Ramos (cell line): ENCODE measurements at regions not wholly inside any gene's neighbourhood (a gene's known extent, or its start where the extent isn't known, plus 50 kb on each side); places are given as distances from the start of the nearest gene placed in this dataset.
"Not testable (repeated sequence)": the region's sequence is repeated elsewhere in the genome, so short reads cannot be mapped to it uniquely, and the experiment has no call there.

ENCODE experiments used
- in situ Hi-C: fragments of 300-500 bp; cut with MboI; formaldehyde crosslinking; loops from one replicate; pipeline ENCODE4 v1.14.3; 2022; ENCODE audit warnings: low sequenced_read_pairs; ENCODE audit not compliant: unreplicated experiment

DNA sequence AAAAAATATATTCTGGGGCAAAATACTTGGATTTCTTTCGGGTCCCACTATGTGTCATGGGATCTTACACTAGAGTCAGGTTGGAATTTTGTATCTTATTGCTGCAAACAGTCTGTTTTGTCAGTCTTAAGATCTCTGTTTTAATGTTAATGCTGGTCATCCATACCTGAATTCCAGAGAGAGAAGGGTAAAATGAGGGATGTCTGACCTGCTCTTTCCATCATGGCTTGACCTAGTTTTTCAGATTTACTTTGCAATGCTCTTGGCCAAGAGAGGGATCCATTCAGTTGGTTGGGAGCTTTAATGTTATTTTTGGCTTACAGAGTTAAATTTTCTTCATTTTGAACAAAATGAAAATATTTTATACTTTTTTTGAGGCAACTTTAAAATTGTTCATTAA lies 117.2 kb downstream of the CASP12 start:
- in situ Hi-C loops = no loop called here

DNA sequence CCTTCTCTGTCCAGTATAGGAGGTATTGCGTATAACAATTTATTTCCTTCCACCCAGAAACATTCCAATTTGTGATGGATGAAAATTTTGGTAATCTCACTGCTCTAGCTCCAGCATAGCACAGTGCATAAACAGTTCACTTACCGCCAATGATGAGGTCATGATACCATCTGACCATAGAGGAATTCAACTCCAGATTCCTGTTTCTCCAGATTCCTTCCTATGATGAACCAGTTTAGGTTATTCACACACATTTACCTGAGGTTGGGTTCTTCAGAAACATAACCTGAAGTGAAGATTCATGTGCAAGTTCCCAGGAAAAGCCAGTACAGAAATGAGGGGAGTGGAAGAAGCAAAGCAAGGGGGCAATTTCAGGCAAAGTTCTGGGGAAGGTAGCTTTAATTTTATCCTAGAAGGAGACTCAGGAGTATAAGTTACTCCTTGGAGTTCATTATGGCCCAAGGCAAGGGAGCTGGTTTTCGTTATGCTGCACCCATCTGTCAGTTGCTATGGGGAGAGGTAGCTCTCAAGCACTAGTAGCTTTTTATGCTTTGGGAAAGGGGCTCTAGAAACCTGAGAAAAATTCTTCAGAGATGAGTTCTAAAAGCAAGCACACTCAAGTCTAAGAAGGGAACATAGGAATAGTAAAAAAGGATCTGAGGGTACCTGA lies 121.6 kb downstream of the CASP12 start:
- in situ Hi-C loops = no loop called here

DNA sequence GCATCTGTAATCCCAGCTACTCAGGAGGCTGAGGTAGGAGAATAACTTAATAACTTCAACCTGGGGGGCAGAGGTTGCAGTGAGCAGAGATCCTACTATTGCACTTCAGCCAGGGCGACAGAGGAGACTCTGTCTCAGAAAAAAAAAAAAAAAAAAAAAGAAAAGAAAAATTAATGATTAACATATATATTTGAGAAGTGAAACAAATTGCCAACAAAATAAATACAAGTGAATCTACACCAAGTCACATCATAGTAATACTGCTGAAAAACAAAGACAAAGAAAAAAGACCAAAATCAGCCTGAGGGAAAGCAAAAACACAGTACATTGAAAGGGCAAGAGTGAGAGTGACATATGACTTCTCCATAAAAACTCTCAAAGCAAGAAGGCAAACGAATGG lies 123.7 kb downstream of the CASP12 start:
- in situ Hi-C loops = no loop called here

DNA sequence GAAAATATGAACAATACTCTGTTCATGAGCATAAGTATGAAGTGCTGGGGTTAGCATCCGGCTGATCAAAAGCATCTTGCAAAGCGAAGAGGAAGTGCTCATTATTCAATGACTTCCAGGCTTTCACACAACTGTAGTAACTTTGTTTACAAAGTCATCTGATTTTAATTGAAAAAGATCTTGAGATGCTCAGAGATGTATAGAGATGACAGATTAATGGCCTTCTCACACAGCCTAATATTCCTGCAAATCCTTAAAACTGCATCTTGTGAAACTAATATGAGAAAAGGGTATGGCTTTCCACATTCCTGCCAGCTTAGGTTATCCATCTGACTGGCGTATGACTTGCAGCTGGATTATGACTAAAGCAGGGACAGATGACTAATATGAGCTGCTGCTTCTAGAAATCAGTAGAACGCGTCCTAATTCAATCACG lies 125.4 kb downstream of the CASP12 start:
- in situ Hi-C loops = no loop called here

DNA sequence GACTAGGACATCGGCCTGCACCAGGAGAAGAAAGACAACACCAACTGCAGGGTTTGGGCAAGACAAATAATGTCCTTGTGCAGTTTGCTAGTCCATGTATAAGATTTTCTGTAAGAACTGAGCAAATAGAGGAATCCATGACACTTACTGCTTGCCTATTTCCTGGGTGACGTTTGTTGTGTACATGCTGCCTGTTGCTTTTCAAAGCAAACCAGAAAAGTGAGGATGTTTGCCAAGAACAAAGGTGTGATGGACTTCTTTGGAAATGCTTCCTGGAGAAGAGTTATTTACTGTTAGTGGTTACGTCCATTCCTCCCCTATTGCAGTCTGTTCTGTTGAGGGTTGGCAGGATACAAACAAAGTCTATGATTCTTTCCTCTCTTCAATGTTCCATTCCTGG lies 126.5 kb downstream of the CASP12 start:
- in situ Hi-C loops = no loop called here

DNA sequence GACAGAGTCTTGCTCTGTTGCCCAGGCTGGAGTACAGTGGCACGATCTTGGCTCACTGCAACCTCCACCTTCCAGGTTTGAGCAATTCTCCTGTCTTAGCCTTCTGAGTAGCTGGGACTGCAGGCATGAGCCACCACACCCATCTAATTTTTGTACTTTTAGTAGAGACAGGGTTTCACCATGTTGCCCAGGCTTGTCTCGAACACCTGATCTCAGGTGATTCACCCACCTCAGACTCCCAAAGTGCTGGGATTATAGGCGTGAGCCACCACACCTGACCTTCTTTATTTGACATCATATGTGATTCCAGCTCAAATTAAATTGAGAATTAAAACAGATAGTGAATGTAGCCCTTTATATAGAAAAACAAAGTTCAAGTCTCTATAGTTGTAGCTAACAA lies 127.2 kb downstream of the CASP12 start:
- in situ Hi-C loops = not testable (repeated sequence)

DNA sequence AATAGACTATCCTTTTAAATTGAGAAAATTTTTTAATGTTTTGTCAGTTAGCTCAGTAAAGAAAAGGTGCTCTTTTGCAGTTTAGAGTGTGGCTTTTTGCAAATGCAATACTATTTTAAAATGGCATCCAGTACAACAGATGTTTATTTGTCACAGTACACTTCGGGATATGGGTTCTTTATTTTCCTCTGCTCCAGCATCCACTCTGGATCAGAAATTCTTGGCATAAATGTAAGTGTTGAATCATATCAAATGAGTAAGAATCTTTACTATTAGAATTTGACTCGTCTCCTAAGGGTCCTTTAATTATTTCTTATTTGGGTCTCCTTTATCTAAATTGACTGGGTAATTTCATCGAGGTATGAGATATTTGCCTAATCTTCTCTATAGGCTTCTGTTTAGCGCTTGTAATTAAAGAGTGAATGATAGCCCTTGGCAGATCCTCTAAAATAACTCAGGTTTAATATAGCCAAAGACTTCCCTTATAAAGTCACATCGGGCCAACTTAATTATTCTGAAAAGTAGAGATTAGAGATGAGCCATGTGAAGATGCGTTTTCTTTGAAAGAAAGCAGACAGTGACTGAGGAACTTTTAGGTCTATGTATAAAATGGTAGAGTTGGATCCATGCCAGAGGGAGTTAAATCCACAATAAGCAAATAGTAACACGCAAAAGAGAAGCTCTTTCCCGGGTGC lies 132.7 kb downstream of the CASP12 start:
- in situ Hi-C loops = no loop called here

DNA sequence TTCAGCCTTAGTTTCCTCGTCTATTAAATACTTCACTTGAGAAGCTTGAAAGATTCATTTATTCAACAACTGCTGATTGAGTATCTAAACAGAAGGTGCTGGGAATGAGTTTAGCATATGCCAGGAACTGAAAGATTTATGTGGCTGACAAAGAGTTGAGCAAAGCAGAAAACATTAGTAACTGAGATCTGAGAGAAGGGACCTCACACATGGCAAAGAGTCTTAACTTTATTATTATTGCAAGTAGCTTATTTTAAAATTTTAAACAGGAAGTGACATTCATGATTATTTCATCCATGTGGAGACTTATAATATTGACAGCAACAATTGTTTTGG lies 133.6 kb downstream of the CASP12 start:
- in situ Hi-C loops = no loop called here

DNA sequence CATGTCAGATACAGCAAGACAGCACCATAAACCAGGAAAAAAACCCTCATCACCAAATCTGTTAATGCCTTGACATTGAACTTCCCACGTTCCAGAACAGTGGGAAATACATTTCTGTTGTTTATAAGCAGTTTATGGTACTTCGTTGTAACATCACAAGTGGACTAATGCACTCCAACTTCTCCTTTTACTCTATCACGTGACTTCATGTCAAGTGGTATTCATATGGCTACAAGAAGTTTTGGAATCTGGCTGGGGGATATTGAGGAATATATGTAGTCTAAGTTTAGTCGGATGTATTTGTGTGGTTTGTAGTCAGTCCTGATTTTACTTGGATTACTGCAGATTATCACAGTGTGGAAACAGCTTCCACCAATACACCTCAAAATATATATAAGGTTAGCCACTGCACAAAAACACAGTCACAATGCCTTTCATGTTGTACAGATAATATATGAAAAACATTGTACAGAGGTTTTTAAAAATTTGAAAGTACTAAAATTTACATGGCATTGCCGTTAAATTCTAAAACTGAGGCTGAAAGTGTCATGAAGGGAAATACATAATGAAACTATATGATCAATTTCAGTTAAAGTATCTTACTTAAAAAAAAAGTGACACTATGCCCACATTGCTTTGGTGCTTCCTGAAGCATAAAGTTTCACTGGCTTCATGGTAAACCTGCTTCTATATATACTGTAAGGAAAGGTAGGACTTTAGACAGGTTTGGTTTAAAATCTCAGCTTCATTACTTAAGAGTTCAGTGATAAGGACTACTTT lies 134.1 kb downstream of the CASP12 start:
- in situ Hi-C loops = no loop called here

DNA sequence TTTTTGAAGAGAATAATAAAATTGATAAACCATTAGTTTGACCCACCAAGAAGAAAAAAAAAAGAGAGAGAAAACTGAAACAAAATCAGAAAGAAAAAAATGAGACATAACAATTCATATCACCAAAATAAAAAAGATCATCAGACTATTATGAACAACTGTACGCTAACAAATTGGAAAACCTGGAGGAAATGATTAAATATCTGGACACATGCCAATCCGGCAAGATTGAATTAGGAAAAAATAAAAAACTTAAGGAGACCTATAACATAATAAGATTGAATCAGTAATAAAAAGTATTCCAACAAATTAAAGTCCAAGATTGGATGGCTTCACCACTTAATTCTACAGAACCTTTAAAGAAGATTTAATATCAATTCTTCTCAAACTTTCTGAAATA lies 136.7 kb downstream of the CASP12 start:
- in situ Hi-C loops = no loop called here

DNA sequence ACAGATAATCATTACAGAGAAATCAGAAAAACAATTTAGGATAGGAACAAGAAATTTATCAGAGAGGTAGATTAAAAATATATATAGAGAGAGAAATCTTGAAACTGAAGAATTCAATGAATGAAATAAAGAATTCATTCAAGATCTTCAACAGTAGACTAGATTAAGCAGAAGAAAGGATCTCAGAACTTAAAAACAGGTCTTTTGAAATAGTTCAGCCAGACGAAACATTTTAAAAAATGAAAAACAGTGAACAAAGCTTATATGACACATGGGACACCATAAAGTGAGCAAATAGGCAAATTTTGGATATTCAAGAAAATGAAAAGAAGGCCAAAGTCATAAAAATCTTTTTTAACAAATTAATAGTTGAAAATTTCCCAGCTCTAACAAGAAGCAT lies 138.8 kb downstream of the CASP12 start:
- in situ Hi-C loops = no loop called here

DNA sequence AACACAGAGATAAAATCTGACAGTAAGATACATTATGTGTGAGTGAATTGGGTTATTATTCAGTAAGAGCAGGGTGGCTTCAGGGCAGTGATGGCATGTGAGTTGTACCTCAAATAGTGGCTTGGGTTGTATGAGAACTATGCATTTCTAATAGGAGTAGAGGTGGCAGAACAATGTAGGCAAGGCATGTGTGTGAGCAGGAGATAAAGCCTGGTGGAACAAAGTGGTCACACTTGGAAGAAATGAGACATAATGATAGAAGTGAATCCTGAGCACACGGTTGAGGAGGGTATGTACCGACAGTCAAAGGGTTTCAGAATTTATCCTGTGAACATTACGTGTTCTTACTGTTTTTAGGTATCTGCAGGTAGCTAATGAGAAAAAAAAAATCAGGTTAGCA lies 159.3 kb downstream of the CASP12 start:
- in situ Hi-C loops = no loop called here

DNA sequence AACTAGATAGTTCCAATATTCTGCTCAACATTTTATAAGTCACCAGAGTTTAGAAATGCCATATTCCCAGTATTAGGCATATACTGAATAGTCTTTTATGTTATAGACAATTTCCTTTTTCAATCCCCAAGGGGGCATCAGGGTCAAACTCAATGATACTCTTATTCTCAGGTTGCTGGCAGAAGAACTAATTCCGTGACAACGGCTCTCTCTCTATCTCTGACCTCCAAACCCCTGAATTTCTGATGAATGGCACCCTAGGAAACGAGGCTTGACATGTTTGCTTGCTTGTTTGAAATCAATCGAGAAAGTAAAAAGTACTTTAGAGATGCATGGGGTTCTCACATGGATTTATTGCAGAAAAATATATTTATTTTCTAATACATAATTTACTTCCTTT lies 160.1 kb downstream of the CASP12 start:
- in situ Hi-C loops = no loop called here

DNA sequence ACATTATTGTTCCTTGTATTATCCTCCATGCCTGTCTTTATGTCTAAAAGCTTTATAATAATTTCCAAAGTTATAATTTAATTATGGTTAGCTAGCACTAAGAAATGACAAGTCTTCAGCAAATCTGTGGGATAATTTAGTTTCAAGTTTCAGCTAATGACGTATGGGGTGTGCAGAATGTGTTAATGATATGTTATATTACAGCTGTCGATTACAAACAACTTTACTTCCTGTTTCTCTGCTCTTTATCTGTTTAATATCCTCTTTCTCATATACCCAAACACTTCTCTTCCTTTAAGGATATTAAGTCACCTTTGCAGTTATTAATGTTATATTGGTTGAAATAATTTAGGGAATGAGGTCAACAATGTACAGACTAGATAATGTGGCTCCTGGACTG lies 161.8 kb downstream of the CASP12 start:
- in situ Hi-C loops = no loop called here

DNA sequence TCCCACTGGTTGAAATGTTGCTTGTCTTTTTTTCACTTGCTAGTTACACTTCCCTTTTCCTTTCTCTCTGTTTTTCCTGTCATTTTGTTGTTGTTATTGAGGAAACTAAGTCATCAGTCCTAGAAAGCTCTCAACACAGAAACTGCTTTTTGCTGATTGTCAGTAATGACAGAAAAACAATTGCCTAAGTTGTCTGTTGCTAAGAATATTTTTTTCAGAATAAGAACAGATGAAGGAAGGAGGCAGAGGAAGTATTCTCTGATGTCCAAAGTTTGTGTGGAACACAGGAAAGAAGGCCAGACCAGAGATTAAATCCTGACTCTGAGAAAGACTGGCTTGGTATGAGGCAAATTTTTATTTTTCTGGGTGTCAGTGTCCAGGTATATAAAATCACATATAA lies 163.3 kb downstream of the CASP12 start:
- in situ Hi-C loops = no loop called here

DNA sequence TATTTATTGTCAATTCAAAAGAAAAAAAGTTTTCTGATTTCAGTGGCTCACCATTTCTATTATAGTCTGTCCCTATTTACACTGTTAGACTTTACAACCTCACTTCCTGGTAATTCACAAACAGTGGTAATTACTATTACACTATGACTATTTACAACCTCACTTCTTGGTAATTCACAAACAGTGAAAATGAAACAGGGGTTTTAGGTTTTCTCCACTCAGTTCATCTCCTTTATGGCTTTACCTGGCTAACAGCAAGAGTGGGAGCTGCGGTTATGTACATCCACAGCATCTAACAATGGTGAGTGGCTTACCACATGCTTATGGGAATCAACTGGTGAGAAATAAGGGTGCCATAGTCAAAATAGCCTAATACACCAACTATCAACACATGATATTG lies 166.4 kb downstream of the CASP12 start:
- in situ Hi-C loops = no loop called here

DNA sequence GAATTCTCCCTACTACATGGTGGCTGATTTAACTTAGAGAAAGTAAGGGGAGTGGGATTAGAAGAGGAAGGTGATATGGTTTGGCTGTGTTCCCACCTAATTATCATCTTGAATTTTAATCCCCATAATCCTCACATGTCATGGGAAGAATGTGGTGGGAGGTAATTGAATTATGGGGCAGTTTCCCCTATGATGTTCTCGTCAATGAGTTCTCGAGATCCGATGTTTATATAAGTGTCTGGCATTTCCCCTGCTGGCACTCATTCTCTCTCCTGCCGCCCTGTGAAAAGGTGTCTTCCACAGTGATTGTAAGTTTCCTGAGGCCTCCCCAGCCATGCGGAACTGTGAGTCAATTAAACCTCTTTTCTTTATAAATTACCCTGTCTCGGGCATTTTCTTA lies 169.3 kb downstream of the CASP12 start:
- in situ Hi-C loops = no loop called here

DNA sequence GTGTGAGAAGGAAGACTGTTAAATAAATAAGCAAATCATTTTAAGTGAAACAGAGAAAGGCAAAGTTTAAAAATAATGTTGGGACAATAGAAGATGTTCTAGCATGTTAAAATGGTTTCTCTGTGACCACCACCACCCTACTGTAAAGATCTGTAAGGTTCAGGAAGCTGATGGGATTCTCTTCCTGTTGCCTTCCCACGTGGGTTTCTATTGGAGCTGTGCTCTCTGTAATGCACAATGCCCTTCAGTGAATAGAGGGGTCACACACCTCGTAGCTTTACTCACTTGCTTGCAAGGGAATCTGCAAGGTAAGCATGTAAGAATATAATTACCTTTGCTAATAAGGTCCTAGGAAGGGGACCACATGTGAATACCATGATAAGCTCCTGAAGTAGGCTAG lies 170.5 kb downstream of the CASP12 start:
- in situ Hi-C loops = no loop called here

DNA sequence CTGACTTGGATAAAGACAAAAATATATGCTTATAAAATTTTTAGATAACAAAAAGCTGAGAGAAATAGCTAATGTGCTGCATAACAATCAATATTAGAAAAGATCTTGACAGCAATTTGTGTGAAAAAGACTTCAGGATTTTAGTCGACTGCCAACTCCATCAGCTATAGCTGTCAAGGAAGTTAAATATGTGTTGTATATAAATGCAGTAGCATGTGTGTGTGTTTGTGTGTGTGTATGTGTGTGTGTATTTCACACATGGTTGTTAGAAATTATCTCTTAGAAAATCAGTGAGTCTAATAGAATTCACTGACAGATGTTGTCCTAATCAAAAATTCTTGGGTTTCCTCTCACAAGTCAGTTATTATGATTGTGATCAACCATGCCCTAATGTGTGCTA lies 171.2 kb downstream of the CASP12 start:
- in situ Hi-C loops = no loop called here

DNA sequence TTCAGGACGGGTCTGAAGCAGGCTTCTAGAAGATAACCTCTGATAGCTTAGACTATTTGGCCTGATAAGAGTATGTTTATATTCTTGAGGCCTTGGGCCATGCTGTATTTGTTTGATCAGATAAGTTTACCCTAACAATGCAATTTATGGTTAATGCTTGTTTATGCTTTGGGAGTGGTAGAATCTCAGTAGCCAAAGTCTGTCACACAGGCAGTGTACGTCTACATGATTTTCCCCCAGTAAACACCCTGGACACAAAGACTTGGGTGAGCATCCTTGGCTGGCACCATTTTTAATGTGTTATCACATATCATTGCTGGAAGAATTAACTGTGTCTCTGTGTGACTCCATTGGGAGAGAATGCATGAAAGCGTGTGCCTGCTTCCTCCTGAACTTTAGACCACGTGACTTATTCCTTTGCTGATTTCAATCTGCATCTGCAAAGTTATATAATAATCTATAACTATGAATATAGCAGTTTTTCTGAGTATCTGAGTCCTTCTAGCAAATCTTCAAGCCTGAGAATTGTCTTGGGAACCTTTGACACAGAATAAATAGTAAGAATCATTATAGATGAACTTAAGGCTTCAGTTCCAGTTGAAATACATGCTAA lies 172.4 kb downstream of the CASP12 start:
- in situ Hi-C loops = no loop called here

DNA sequence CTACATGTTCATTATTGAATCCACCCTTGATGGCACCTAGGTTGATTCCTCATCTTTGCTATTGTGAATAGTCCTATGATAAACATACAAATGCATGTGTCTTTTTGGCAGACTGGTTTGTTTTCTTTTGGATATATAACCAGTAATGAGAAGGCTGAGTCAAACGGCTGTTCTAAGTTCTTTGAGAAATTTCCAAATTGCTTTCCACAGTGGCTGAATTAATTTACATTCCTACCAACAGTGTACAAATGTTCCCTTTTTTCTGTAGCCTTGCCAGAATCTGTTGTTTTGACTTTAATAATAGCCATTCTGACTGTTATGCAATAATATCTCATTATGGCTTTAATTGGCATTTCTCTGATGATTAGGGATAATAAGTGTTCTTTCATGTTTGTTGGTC lies 184.9 kb downstream of the CASP12 start:
- in situ Hi-C loops = no loop called here
